HL-60/S4 treated with retinoic acid at 250 ng/mL for 4 days and 3 days (cell line): ENCODE measurements at regions not wholly inside any gene's neighbourhood (a gene's known extent, or its start where the extent isn't known, plus 50 kb on each side); places are given as distances from the start of the nearest gene placed in this dataset.

Experiments
- in situ Hi-C: fragments of 300-500 bp; cut with MboI; formaldehyde crosslinking; loops from 2 replicates; pipeline ENCODE4 v1.7.0; 2022; ENCODE audit warnings: low sequenced_read_pairs

DNA sequence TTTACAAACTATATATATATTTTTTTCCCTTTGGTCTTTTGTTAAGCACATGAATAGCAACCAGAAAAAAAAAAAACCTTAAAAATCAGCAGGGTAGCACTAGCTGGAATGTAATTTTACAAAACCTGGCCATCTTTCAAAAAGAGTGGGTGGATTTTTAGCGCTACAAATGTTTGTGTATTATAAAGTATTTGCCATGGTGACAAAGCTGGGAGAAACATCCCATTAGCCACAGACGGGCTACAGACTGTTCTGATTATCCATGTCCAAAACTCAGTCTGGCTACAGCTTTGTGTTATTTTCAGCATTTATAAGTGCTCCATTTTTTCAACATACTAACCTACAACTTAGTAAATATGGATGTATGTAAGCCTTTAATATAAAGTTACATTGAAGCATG is 249.5 kb upstream of the TANK start:
- in situ Hi-C loops = loop anchor here (25.0 kb wide), 1 partner anchor 473 kb away; no protein-coding TSS in a partner anchor

DNA sequence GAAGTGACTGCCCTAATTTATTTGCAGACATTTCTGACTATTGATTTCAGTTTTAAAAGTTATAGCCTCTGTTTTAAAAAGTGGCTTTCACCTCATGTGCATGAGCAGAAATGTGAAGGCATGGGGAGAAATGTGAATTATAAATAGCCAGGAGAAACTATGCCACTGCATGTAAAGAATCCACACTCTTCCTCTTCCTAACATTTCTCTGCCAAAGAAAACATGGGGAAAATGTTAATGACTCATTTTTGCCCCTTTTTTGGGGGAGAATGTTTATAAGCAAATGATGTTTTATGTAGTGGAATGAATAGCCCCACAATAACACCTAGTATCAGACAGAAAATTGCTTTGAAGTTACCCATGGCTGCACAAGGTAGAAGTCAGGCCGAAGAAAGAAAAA is 249.0 kb upstream of the TANK start:
- in situ Hi-C loops = loop anchor here (25.0 kb wide), 1 partner anchor 474 kb away; no protein-coding TSS in a partner anchor

DNA sequence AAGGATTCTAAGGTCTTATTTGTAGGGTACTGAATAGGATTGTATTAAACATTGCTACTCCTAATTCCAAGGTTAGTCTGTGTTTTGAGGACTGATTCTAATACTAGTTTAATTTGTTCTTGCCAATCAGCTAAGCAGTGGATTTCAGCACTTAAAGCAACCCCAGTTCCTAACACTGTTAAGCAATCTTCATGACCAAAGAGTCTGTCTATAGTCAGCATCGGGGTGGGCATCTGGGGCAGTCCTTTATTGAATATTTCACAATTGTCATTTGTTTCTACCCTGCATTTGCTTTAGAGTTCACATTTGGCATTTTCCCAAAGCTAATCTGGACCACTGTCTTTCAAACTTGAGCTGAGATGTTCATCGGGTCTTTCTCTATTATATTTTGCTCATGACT is 248.0 kb upstream of the TANK start:
- in situ Hi-C loops = loop anchor here (25.0 kb wide), 1 partner anchor 475 kb away; no protein-coding TSS in a partner anchor

GRCh38 chr2:160913323-160913722 is 246.9 kb upstream of the TANK start:
- in situ Hi-C loops = loop anchor here (25.0 kb wide), 1 partner anchor 476 kb away; no protein-coding TSS in a partner anchor

DNA sequence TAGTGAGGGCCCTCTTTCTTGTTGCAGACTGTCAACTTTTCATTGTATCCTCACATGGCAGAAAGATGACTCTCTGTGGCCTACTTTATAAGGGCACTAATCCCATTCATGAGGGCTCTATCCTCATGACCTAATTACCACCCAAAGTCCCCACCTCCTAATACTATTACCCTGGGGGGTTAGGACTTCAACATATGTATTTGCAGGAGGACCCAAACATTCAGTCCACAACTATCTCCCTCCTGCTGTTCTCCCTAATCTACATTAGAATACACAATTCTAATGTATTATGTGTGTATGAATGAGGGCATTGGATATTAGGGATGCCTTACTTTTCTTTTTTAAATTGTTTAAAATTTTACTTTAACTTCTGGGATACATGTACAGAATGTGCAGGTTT is 246.0 kb upstream of the TANK start:
- in situ Hi-C loops = loop anchor here (25.0 kb wide), 1 partner anchor 477 kb away; no protein-coding TSS in a partner anchor

DNA sequence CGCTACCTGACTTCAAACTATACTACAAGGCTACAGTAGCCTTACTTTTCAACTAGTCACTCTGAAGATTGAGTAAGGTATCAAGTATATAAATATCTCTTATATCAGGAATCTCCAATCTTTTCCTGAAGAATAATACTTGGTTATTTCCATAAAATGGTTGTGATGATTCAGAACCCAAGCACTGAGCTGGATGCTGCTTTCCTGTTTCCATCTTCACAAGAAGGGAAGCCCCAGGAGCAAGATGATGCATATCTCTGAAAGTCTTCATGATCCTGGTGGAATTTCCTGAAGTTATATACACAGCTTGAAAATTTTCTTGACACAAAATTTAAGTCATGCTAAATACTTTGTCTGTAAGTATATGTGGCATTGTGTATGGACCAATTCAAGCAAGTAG is 243.9 kb upstream of the TANK start:
- in situ Hi-C loops = loop anchor here (25.0 kb wide), 1 partner anchor 479 kb away; no protein-coding TSS in a partner anchor

GRCh38 chr2:160917850-160918249 is 242.4 kb upstream of the TANK start:
- in situ Hi-C loops = loop anchor here (25.0 kb wide), 1 partner anchor 481 kb away; no protein-coding TSS in a partner anchor

DNA sequence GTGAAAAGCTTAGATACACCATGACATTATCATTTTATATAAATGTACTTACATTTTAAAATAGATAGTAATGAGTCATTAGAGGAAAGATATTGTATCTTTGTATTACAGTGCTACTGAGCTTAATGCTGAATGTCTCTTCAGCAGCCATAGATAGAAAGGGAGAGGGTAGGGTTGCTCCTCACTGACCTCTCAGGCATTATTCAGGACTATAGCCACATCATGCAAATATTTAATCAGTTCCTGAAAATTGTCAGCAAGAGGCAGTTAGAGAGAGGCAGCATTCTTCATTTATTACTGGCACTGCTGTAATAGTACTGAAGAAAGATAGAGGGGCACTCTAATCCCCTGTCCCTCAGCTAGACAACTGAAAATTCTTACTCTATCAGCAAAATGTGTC is 242.0 kb upstream of the TANK start:
- in situ Hi-C loops = loop anchor here (25.0 kb wide), 1 partner anchor 481 kb away; no protein-coding TSS in a partner anchor

DNA sequence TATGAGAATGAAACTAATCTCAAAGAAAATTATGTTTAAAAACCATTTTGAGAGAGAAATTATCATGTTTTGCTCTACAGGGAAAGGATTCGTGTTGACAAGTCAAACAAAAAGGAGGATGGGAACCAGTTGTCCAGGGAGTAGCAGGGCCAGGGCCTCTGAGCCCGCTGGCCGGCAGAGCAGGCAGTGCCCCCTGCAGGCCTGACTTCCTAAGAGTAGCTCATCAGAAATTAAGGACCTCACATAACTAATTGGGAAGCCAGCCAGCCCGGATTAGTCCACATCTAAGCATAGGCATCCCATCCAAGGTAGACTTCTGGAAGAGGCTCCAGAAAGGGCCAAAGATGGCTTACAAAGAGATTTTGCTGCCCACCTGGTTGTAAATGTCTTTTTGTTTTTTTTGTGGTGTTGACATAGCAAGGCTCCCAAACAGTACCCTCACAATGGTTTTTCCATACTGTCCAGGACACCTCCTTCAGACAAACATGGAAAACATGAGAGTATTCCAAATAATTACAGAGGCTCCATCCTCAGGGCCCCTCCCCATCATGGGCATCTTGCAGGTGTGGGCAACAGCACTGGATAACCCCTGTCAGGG is 241.2 kb upstream of the TANK start:
- in situ Hi-C loops = loop anchor here (25.0 kb wide), 1 partner anchor 482 kb away; no protein-coding TSS in a partner anchor

DNA sequence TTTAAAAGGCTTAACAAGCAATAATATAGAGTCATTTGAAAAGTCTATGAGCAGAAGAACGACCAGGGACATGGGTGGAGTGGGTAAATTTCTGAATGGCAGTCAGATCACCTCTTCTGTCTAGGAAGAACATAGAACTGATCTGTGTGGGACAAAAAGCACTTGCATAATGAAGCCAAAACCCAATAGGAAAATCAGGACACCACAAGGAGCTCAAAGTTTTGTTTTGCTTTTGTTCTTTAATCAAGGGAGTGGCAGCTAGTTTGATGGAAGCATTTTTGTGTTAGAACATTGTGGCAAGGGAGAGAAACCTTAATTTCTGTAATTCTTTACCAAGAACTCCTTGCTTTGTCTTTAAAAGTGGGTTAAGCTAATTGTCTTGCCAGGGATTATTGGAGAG is 240.2 kb upstream of the TANK start:
- in situ Hi-C loops = loop anchor here (25.0 kb wide), 1 partner anchor 483 kb away; no protein-coding TSS in a partner anchor

DNA sequence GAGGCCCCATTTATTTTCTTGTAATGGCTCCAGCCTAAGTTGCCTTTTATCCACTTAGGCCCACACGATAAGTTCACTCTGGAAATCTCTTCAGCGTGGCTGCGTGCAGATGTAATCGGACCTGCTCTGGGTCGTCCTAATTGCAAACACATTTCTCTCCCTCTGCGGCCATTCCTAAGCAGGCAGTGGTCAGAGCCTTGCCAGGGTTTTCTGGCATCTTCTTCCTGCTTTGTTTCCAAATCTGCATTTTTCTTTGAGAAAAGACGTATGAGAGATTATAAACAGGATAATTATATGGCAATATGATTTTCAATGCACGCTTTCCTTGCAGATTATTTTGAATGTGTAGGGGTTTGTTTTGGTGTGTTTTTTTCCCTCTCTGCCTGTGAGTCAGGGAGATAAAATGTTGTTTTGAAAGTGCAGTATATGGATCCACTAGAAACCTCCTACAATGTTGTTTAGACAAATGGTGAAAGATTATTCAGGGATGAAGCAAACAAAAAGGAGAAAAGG is 239.4 kb upstream of the TANK start:
- in situ Hi-C loops = loop anchor here (25.0 kb wide), 1 partner anchor 484 kb away; no protein-coding TSS in a partner anchor

DNA sequence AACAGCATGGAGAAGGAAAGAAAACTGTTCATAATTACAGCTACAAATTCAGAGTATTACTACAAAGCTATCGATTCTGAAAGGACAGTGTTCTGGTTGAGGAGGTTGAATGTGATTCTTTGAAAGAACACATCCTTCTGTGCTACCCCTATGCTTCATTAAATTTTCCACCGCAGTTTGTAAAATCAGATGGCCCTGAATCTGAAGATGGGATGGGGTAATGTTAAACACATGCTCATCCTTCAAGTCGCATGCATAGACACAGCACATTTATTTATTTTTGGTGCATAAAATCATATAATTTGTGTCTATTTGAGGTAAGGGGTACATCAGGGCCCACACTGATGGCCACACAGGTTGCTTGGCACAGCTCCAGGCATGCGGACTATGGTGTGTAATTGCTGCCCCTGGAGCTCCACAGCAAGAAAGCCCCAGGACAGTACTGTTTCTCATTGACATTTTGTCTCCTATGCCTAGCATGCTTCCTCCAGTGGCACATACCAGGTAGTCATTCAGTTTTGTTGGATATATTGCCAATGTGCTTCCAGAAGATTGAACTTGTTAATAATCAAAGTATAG is 238.8 kb upstream of the TANK start:
- in situ Hi-C loops = loop anchor here (25.0 kb wide), 1 partner anchor 484 kb away; no protein-coding TSS in a partner anchor

- in situ Hi-C loops = loop anchor here (25.0 kb wide), 1 partner anchor 488 kb away; no protein-coding TSS in a partner anchor
Measured at GRCh38 chr2:160924936-160925353, 235.3 kb upstream of the TANK start.

GRCh38 chr2:160925956-160926355 is 234.3 kb upstream of the TANK start:
- in situ Hi-C loops = no loop called here

DNA sequence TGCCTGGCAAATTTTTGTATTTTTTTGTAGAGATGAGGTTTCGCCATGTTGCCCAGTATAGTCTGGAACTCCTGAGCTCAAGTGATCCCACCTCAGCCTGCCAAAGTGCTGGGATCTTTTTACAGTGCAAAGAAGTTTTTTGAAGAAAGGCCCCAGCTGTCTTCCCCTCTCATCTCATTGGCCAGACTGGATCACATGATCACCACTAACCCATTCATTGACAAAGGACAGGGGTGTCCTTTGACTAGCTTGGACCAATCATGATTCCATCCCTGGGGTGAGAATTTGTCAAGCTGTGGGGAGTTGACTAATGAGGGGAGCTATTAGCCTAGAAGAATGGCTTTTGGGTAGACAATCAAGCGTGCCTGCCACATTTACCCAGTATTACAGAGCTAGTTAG is 232.9 kb upstream of the TANK start:
- in situ Hi-C loops = no loop called here

DNA sequence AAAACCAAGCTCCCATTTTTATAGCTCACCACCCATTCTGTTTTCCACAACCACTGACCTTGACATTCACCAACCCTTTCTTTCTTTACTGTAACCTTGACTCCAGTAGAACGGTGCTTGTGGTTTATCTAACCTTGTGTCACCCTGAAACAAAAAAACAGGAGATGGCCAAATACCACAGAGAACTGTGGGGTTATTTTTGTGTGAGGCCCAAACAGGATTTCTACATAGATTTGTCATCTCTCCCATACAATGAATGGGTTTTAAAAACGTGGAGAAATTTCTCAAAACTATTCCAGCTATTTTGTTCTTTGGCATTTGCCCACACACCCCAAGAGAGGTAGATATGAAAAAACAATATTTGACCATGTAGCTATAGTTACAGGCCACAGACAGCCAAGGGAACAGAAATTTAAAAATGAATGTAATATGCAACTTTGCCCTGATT is 231.3 kb upstream of the TANK start:
- in situ Hi-C loops = no loop called here

- in situ Hi-C loops = no loop called here
Measured at GRCh38 chr2:160931531-160931930, 228.7 kb upstream of the TANK start.

- in situ Hi-C loops = no loop called here
Measured at GRCh38 chr2:160932960-160933359, 227.3 kb upstream of the TANK start.

DNA sequence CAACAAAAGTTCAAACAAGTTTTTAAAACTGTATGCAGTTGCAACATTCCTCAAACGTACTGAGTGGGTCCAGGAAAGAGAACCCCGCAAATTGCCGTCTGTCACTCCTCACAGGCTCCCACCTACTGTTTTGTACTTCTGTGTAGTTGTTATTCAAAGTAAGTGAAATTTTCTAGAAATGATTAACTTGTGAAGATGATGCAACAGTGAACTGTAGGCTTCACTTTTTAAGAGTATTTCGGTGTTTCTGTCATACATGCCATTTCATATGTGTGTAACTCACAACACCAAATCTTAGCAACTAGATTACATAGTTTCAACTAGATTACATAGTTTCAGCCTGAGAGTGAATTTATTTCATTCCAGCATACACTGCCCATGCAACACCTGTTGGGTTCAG is 226.0 kb upstream of the TANK start:
- in situ Hi-C loops = no loop called here

GRCh38 chr2:160934991-160935390 is 225.2 kb upstream of the TANK start:
- in situ Hi-C loops = no loop called here

DNA sequence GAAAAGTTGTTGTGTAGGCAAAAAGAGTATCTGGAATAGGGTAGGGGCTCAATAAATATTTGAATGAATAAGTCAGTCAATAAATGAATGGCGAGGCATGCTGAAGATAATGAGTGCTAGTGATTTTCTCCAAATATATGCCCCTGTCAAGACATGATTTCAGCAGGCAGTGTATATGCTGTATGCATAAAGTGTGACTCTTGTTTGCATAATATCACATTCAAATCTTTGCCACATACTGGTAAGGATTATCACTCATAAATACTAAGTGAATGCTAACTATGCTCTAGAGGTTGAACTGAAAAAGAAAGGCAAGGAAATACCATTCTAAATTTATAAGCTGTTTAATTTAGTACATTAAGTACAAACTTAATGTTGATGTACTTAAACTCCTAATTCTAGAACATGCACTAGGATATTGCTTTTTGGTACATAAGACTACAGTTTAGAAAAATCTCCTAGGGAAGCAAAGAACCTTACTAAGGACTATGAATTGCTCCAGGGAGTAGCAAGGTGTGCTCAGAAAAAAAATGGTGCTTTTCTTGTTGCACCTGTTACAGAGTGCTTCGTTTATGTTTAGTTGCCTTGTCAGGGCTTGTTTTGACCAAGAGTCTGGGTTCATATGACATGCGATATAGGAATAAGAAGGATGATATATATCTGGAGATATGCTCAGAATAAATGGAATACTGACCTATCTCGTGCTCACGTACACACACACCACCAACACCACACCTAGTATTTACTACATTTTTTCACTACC is 224.0 kb upstream of the TANK start:
- in situ Hi-C loops = no loop called here
